ENCODE measurements at regions not wholly inside any gene's neighbourhood (a gene's known extent, or its start where the extent isn't known, plus 50 kb on each side); places are given as distances from the start of the nearest gene placed in this dataset.

GRCh38 chr4:123204737-123205136 lies 191.9 kb upstream of the SPRY1 start:
- no peak for FAIRE-seq
- TF ChIP-seq POLR2AphosphoS5 (IDR thresholded peaks at IDR 0.05; ENCODE audit: low read depth, low read length) (no peak), TAF1 (IDR thresholded peaks at IDR 0.05; ENCODE audit: borderline replicate concordance, low read depth, low read length) (no peak), POLR2A (IDR thresholded peaks at IDR 0.05; ENCODE audit: low read depth, low read length) (no peak)

GRCh38 chr4:123206016-123206415 lies 190.6 kb upstream of the SPRY1 start:
- no peak for FAIRE-seq

More at GRCh38 chr4:123204737-123205136, 191.9 kb upstream of the SPRY1 start:
- no peak for DNase-seq (ENCODE audit: insufficient read length)

GRCh38 chr4:123209436-123209835 lies 187.2 kb upstream of the SPRY1 start:
- no peak for TF ChIP-seq TAF1 (IDR thresholded peaks at IDR 0.05; ENCODE audit: borderline replicate concordance, low read depth, low read length)
- no peak for TF ChIP-seq POLR2AphosphoS5 (IDR thresholded peaks at IDR 0.05; ENCODE audit: low read depth, low read length)
- TF ChIP-seq POLR2A (IDR thresholded peaks at IDR 0.05; ENCODE audit: low read depth, low read length): no peak
- FAIRE-seq: no peak
- no peak for DNase-seq (ENCODE audit: insufficient read length)

More at GRCh38 chr4:123206016-123206415, 190.6 kb upstream of the SPRY1 start:
- TF ChIP-seq POLR2A (IDR thresholded peaks at IDR 0.05; ENCODE audit: low read depth, low read length): no peak
- DNase-seq (ENCODE audit: insufficient read length): no peak

- no peak for FAIRE-seq
- DNase-seq (ENCODE audit: insufficient read length): no peak
- TF ChIP-seq POLR2A (IDR thresholded peaks at IDR 0.05; ENCODE audit: low read depth, low read length): no peak
- TF ChIP-seq TAF1 (IDR thresholded peaks at IDR 0.05; ENCODE audit: borderline replicate concordance, low read depth, low read length): no peak
- TF ChIP-seq POLR2AphosphoS5 (IDR thresholded peaks at IDR 0.05; ENCODE audit: low read depth, low read length): no peak
Measured at GRCh38 chr4:123215536-123215935, 181.1 kb upstream of the SPRY1 start.

- FAIRE-seq: no peak
- TF ChIP-seq TAF1 (IDR thresholded peaks at IDR 0.05; ENCODE audit: borderline replicate concordance, low read depth, low read length) (no peak), POLR2AphosphoS5 (IDR thresholded peaks at IDR 0.05; ENCODE audit: low read depth, low read length) (no peak), POLR2A (IDR thresholded peaks at IDR 0.05; ENCODE audit: low read depth, low read length) (no peak)
- DNase-seq (ENCODE audit: insufficient read length): no peak
Measured at GRCh38 chr4:123216543-123216942, 180.1 kb upstream of the SPRY1 start.

- DNase-seq (ENCODE audit: insufficient read length) (no peak), FAIRE-seq (no peak)
- TF ChIP-seq TAF1 (IDR thresholded peaks at IDR 0.05; ENCODE audit: borderline replicate concordance, low read depth, low read length) (no peak), POLR2AphosphoS5 (IDR thresholded peaks at IDR 0.05; ENCODE audit: low read depth, low read length) (no peak), POLR2A (IDR thresholded peaks at IDR 0.05; ENCODE audit: low read depth, low read length) (no peak)
Measured at GRCh38 chr4:123216946-123217345, 179.6 kb upstream of the SPRY1 start.

GRCh38 chr4:123217664-123218063 lies 178.9 kb upstream of the SPRY1 start:
- no peak for TF ChIP-seq POLR2A (IDR thresholded peaks at IDR 0.05; ENCODE audit: low read depth, low read length)
- TF ChIP-seq TAF1 (IDR thresholded peaks at IDR 0.05; ENCODE audit: borderline replicate concordance, low read depth, low read length): no peak
- TF ChIP-seq POLR2AphosphoS5 (IDR thresholded peaks at IDR 0.05; ENCODE audit: low read depth, low read length): no peak
- FAIRE-seq: no peak
- DNase-seq (ENCODE audit: insufficient read length): no peak

GRCh38 chr4:123218981-123219380 lies 177.6 kb upstream of the SPRY1 start:
- no peak for FAIRE-seq
- no peak for TF ChIP-seq POLR2A (IDR thresholded peaks at IDR 0.05; ENCODE audit: low read depth, low read length)
- no peak for TF ChIP-seq TAF1 (IDR thresholded peaks at IDR 0.05; ENCODE audit: borderline replicate concordance, low read depth, low read length)
- TF ChIP-seq POLR2AphosphoS5 (IDR thresholded peaks at IDR 0.05; ENCODE audit: low read depth, low read length): no peak
- DNase-seq (ENCODE audit: insufficient read length): no peak

GRCh38 chr4:123229286-123229685 lies 167.3 kb upstream of the SPRY1 start:
- no peak for TF ChIP-seq POLR2A (IDR thresholded peaks at IDR 0.05; ENCODE audit: low read depth, low read length)
- TF ChIP-seq TAF1 (IDR thresholded peaks at IDR 0.05; ENCODE audit: borderline replicate concordance, low read depth, low read length): no peak
- TF ChIP-seq POLR2AphosphoS5 (IDR thresholded peaks at IDR 0.05; ENCODE audit: low read depth, low read length): no peak
- FAIRE-seq: no peak
- DNase-seq (ENCODE audit: insufficient read length): no peak

GRCh38 chr4:123230061-123230460 lies 166.5 kb upstream of the SPRY1 start:
- FAIRE-seq (no peak), DNase-seq (ENCODE audit: insufficient read length) (no peak)
- no peak for TF ChIP-seq TAF1 (IDR thresholded peaks at IDR 0.05; ENCODE audit: borderline replicate concordance, low read depth, low read length)
- TF ChIP-seq POLR2AphosphoS5 (IDR thresholded peaks at IDR 0.05; ENCODE audit: low read depth, low read length): no peak
- TF ChIP-seq POLR2A (IDR thresholded peaks at IDR 0.05; ENCODE audit: low read depth, low read length): no peak

GRCh38 chr4:123232439-123232838 lies 164.2 kb upstream of the SPRY1 start:
- TF ChIP-seq POLR2AphosphoS5 (IDR thresholded peaks at IDR 0.05; ENCODE audit: low read depth, low read length) (no peak), POLR2A (IDR thresholded peaks at IDR 0.05; ENCODE audit: low read depth, low read length) (no peak), TAF1 (IDR thresholded peaks at IDR 0.05; ENCODE audit: borderline replicate concordance, low read depth, low read length) (no peak)
- DNase-seq (ENCODE audit: insufficient read length) (no peak), FAIRE-seq (no peak)

- no peak for FAIRE-seq
- DNase-seq (ENCODE audit: insufficient read length): no peak
Measured at GRCh38 chr4:123233136-123233768, 163.3 kb upstream of the SPRY1 start.

More at GRCh38 chr4:123233136-123233768, 163.3 kb upstream of the SPRY1 start:
- TF ChIP-seq TAF1 (IDR thresholded peaks at IDR 0.05; ENCODE audit: borderline replicate concordance, low read depth, low read length) (no peak), POLR2A (IDR thresholded peaks at IDR 0.05; ENCODE audit: low read depth, low read length) (no peak), POLR2AphosphoS5 (IDR thresholded peaks at IDR 0.05; ENCODE audit: low read depth, low read length) (no peak)
